ENCODE measurements at regions not wholly inside any gene's neighbourhood (a gene's known extent, or its start where the extent isn't known, plus 50 kb on each side); places are given as distances from the start of the nearest gene placed in this dataset.
"Not testable (repeated sequence)": the region's sequence is repeated elsewhere in the genome, so short reads cannot be mapped to it uniquely, and the experiment has no call there.

DNA sequence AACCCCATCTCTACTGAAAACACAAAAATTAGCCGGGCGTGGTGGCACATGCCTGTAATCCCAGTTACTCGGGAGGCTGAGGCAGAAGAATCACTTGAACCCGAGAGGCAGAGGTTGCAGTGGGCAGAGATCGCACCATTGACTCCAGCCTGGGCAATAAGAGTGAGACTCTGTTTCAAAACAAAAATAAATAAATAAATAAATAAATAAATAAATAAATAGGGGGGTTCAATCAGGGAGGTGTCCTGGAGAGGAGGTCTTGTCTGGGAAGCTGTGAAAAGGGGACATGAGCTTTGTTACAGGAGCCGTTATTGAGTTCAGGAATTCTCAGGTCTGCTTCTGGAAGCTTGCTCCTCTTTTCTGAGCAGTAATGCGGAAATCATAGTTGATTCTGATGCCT is 157.7 kb downstream of the SH3BP4 start:
- H4K20me1 ChIP-seq (replicated peaks in 1 of 2; ENCODE audit: control insufficient read depth in 1 of 2, insufficient read depth in 2 of 2, low read length in 2 of 2); H3K18ac ChIP-seq (ENCODE audit: extremely low read depth, low read length); H2AK5ac ChIP-seq (ENCODE audit: low read depth, low read length); H2AFZ ChIP-seq (ENCODE audit: low read length); H3K14ac ChIP-seq (ENCODE audit: insufficient read length); H2BK20ac ChIP-seq (ENCODE audit: low read length); H2BK15ac ChIP-seq (ENCODE audit: low read length); H3K36me3 ChIP-seq (ENCODE audit: control insufficient read depth in 2 of 4, insufficient read depth in 4 of 4, low read length in 3 of 4); H3K9me3 ChIP-seq (ENCODE audit: insufficient read depth in 2 of 2, low read depth in 1 of 2, low read length in 1 of 2); H2BK120ac ChIP-seq (replicated peaks; ENCODE audit: low read depth, low read length); H3K4ac ChIP-seq (replicated peaks; ENCODE audit: insufficient read length, low read depth, low read length); H3K4me1 ChIP-seq (replicated peaks in 1 of 4; ENCODE audit: control insufficient read depth in 3 of 4, insufficient read depth in 4 of 4, low read length in 3 of 4); DNase-seq (ENCODE audit: low read depth in 1 of 2, low spot score in 2 of 2); H4K5ac ChIP-seq (ENCODE audit: insufficient read length, low read depth, low read length); H4K8ac ChIP-seq (ENCODE audit: extremely low read depth, insufficient read depth, low read length); H3K23ac ChIP-seq (ENCODE audit: insufficient read length); H3K79me1 ChIP-seq (ENCODE audit: low read depth, low read length); H2BK12ac ChIP-seq (ENCODE audit: low read depth, low read length); FAIRE-seq; POLR2A ChIA-PET (ENCODE audit: partially characterized antibody); H2BK5ac ChIP-seq (ENCODE audit: low read depth, low read length); H3K4me3 ChIP-seq (ENCODE audit: extremely low read depth in 1 of 4, insufficient read depth in 2 of 4, low read depth in 3 of 4, low read length in 4 of 4); H3K4me2 ChIP-seq (ENCODE audit: insufficient read depth in 1 of 2, low read depth in 2 of 2, low read length in 2 of 2); H3K27ac ChIP-seq (ENCODE audit: low read depth, low read length); H4K91ac ChIP-seq (replicated peaks; ENCODE audit: insufficient read length, low read length); H3K27me3 ChIP-seq (replicated peaks in 1 of 4; ENCODE audit: control insufficient read depth in 3 of 4, extremely low read depth in 1 of 4, insufficient read depth in 3 of 4, low read length in 3 of 4); H3K9ac ChIP-seq (replicated peaks in 1 of 4; ENCODE audit: extremely low read depth in 1 of 4, low read depth in 3 of 4, low read length in 3 of 4); H3K56ac ChIP-seq (replicated peaks; ENCODE audit: insufficient read length, low read depth, low read length); H3K79me2 ChIP-seq (ENCODE audit: control insufficient read depth in 1 of 2, insufficient read depth in 2 of 2, low read length in 2 of 2); H3K23me2 ChIP-seq (ENCODE audit: low read depth, low read length): not testable (repeated sequence)
- WGBS, 2 experiments (ENCODE audit: extremely low coverage in 1 of 2, insufficient coverage in 1 of 2, insufficient read length in 1 of 2, insufficient replicate concordance in 2 of 2, low coverage in 1 of 2, low lambda C conversion rate in 2 of 2, missing lambda C conversion rate in 1 of 2) = 95% methylated on average over 6 of the region's 7 CpGs; no CpG with 5 or more reads in 1 of the 2 experiments
- CTCF ChIA-PET (ENCODE audit: partially characterized antibody) = interaction anchor here (1.4 to 4.7 kb wide), 2 partner anchors 9 to 561 kb away, joined by 3 to 33 read pairs; no protein-coding TSS in a partner anchor
